ENCODE measurements at regions not wholly inside any gene's neighbourhood (a gene's known extent, or its start where the extent isn't known, plus 50 kb on each side); places are given as distances from the start of the nearest gene placed in this dataset.

DNA sequence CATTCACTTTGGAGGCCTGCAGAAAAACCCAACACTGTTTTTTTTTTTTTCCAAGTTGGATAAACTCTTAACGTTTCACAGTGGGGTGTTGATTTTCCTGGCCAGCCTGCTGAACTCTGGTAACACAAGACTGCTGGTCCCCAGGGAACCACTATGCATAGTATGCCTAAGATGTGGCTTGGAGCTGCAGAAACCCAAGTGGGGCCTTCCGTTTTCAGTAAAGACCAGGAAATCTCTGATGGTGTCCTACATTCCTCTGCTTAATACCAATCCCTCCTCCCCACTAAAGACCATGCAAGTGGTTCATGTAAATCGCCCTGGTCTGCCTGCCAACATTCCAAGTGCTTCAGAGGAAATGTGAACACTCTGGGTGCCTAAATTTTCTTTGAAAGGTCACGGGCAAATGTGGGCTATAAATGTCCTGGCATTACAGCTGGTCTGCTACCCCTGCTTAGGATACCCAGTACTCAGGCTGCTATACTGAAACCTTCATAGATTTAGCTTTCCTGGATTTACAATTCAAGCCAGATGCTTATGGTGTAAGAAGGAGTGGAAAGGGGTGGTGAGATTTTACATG lies 615.4 kb downstream of the MAFB start:
- TF ChIP-seq CTCF (IDR thresholded peaks at IDR 0.05; ENCODE audit: low read depth, low read length) (no peak), EZH2phosphoT487 (IDR thresholded peaks at IDR 0.05; ENCODE audit: low read depth) (no peak)
